ENCODE measurements at regions not wholly inside any gene's neighbourhood (a gene's known extent, or its start where the extent isn't known, plus 50 kb on each side); places are given as distances from the start of the nearest gene placed in this dataset.

GRCh38 chr13:59441596-59442280, 722.0 kb downstream of the DIAPH3 start:
- FAIRE-seq: peak; percentile 16
- DNase-seq (ENCODE audit: insufficient read length, low spot score): no peak
- no peak for TF ChIP-seq POLR2A (IDR thresholded peaks at IDR 0.05; ENCODE audit: low read depth, low read length)
- no peak for TF ChIP-seq SPI1 (IDR thresholded peaks at IDR 0.05; ENCODE audit: low read depth, low read length)
- TF ChIP-seq PAX5 (IDR thresholded peaks at IDR 0.05; ENCODE audit: insufficient read depth, low read length, severe bottlenecking): no peak
- no peak for TF ChIP-seq POU2F2 (IDR thresholded peaks at IDR 0.05; ENCODE audit: low read depth, low read length)
- TF ChIP-seq TAF1 (IDR thresholded peaks at IDR 0.05; ENCODE audit: low read depth, low read length): no peak
- no peak for TF ChIP-seq POLR2AphosphoS5 (IDR thresholded peaks at IDR 0.05; ENCODE audit: low read depth, low read length)

DNA sequence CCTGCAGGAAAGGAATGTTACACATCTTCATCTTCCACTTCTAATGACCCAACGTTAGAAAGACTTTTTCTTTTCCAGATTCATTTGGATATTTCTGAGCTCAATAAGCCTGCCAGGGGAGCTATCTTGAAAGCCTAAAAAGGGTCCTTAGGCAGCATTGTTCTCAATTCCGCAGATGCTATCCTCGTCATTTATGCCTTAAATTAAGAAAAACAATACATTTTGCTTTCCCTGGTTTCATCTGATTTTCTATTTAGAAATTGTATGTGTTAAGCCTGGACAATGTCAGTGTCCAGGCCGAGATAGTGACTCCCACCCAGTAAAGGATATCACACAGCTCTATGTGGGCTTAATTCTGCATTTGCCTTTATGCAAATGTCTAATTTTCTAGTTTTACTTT, 721.3 kb downstream of the DIAPH3 start:
- DNase-seq (ENCODE audit: insufficient read length, low spot score) (no peak), FAIRE-seq (no peak)
- no peak for TF ChIP-seq POU2F2 (IDR thresholded peaks at IDR 0.05; ENCODE audit: low read depth, low read length)
- no peak for TF ChIP-seq POLR2AphosphoS5 (IDR thresholded peaks at IDR 0.05; ENCODE audit: low read depth, low read length)
- TF ChIP-seq TAF1 (IDR thresholded peaks at IDR 0.05; ENCODE audit: low read depth, low read length): no peak
- no peak for TF ChIP-seq SPI1 (IDR thresholded peaks at IDR 0.05; ENCODE audit: low read depth, low read length)
- no peak for TF ChIP-seq PAX5 (IDR thresholded peaks at IDR 0.05; ENCODE audit: insufficient read depth, low read length, severe bottlenecking)
- TF ChIP-seq POLR2A (IDR thresholded peaks at IDR 0.05; ENCODE audit: low read depth, low read length): no peak

- no peak for FAIRE-seq
- no peak for DNase-seq (ENCODE audit: insufficient read length, low spot score)
- no peak for TF ChIP-seq POU2F2 (IDR thresholded peaks at IDR 0.05; ENCODE audit: low read depth, low read length)
Observed at GRCh38 chr13:59442944-59443486, 720.7 kb downstream of the DIAPH3 start.

DNA sequence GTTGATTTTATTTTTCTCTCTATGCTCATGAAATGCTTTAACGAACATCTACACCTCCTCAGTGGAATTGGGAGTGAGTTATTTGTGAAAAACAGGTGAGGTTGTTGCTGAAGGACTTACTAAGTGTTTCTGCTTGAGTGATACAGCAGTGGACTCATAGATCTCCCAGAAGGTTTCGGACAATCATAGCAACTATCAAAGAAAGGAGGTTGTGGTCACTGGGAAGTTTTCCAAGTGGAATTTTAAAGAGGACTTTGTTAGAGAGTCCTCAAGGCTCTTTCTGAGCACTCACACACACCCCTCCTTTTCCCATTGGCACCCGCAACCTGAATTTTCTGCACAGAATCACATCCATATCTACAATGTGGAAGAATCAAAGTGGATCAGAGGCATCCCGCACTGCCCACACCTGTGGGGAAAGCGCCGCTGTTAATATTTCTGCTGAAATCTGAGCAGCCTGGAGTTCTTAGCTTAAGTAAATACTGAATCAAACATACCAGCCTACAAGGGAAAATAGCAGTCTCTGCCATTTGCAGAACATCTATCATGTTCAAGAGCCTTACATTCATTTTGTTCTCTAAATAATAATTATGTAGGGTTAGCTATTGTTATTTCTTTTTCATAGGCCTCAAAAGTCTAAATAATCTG, 719.4 kb downstream of the DIAPH3 start:
- no peak for FAIRE-seq
- TF ChIP-seq TAF1 (IDR thresholded peaks at IDR 0.05; ENCODE audit: low read depth, low read length): no peak
- TF ChIP-seq POLR2AphosphoS5 (IDR thresholded peaks at IDR 0.05; ENCODE audit: low read depth, low read length): no peak
- no peak for TF ChIP-seq POU2F2 (IDR thresholded peaks at IDR 0.05; ENCODE audit: low read depth, low read length)
- TF ChIP-seq POLR2A (IDR thresholded peaks at IDR 0.05; ENCODE audit: low read depth, low read length): no peak
- no peak for TF ChIP-seq PAX5 (IDR thresholded peaks at IDR 0.05; ENCODE audit: insufficient read depth, low read length, severe bottlenecking)
- no peak for TF ChIP-seq SPI1 (IDR thresholded peaks at IDR 0.05; ENCODE audit: low read depth, low read length)
- no peak for DNase-seq (ENCODE audit: insufficient read length, low spot score)

- DNase-seq (ENCODE audit: insufficient read length, low spot score) (no peak), FAIRE-seq (no peak)
- TF ChIP-seq POLR2AphosphoS5 (IDR thresholded peaks at IDR 0.05; ENCODE audit: low read depth, low read length): no peak
- no peak for TF ChIP-seq PAX5 (IDR thresholded peaks at IDR 0.05; ENCODE audit: insufficient read depth, low read length, severe bottlenecking)
- no peak for TF ChIP-seq TAF1 (IDR thresholded peaks at IDR 0.05; ENCODE audit: low read depth, low read length)
- TF ChIP-seq SPI1 (IDR thresholded peaks at IDR 0.05; ENCODE audit: low read depth, low read length): no peak
- TF ChIP-seq POLR2A (IDR thresholded peaks at IDR 0.05; ENCODE audit: low read depth, low read length): no peak
- no peak for TF ChIP-seq POU2F2 (IDR thresholded peaks at IDR 0.05; ENCODE audit: low read depth, low read length)
Observed at GRCh38 chr13:59445812-59446211, 717.9 kb downstream of the DIAPH3 start.

DNA sequence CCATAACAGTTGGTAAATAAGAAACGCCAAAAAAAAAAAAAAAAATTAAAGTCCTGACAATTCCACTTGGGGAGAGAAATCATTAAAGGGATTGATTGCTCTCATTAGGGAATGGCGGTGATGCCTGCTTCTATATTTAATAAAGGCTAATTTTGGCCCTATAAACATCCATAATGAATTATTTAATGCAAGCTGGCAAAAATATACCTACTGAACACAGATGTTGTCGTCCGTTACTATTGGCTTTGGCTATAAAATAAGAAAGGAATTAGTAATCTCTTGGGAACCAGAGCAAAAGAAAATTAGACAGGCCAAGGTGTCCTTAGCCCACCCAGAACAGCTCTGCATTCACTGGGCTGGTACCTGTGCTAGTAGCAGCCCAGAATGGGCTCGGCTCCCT, 717.3 kb downstream of the DIAPH3 start:
- TF ChIP-seq SPI1 (IDR thresholded peaks at IDR 0.05; ENCODE audit: low read depth, low read length) (no peak), POU2F2 (IDR thresholded peaks at IDR 0.05; ENCODE audit: low read depth, low read length) (no peak), POLR2AphosphoS5 (IDR thresholded peaks at IDR 0.05; ENCODE audit: low read depth, low read length) (no peak), PAX5 (IDR thresholded peaks at IDR 0.05; ENCODE audit: insufficient read depth, low read length, severe bottlenecking) (no peak), TAF1 (IDR thresholded peaks at IDR 0.05; ENCODE audit: low read depth, low read length) (no peak), POLR2A (IDR thresholded peaks at IDR 0.05; ENCODE audit: low read depth, low read length) (no peak)
- DNase-seq (ENCODE audit: insufficient read length, low spot score) (no peak), FAIRE-seq (no peak)

DNA sequence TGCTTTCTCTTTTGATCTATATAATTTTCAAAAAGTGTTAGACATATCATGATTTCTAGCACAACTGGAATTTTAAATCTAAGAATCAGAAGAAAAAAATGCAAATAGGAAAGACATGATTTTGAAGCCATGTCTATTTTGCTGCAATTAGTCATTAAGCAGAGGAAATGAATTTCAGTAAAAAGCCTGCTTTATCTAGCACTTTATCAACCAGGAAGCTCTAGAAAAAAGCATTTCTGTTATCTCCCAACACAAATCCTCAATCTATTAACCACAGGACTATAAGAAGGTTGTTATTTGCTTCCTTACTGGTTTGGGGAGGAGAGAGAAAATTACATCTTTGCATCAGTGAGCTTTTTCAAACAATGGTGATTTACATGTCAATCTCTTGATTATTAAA, 716.7 kb downstream of the DIAPH3 start:
- no peak for DNase-seq (ENCODE audit: insufficient read length, low spot score)
- TF ChIP-seq POLR2AphosphoS5 (IDR thresholded peaks at IDR 0.05; ENCODE audit: low read depth, low read length) (no peak), SPI1 (IDR thresholded peaks at IDR 0.05; ENCODE audit: low read depth, low read length) (no peak)
- no peak for FAIRE-seq

DNA sequence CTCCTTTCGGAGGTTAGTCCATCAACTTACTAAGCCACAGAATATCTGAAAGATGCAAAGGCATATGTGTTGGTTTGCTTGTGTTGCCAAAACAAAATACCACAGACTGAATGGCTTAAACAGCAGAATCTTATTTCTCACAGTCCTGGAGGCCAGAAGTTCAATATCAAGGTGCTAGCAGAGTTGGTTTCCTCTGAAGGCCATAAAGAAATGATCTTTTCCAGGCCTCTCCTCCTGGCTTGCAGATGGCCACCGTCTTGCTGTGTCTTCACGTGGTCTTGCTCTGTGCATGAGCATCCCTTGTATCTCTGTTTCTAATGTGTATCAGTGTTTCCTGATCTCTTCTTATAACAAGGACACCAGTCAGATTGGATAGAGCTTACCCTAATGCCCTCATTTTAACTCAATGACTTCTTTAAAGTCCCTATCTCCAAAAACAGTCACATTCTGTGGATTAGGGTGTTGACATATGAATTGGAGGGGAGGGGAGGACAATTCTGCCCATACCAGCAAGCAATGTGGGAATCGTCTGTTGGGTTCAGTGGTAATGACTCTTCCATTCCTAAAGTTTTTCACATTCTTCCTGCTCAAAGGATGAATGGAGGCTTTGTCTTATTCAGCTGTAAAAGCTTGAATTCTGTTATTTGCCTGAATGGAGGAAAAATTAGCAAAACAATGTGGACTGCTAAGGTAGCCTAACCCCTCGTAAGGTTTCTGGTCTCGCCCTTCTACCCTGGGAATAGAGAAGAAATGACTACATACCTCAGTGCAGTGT, 715.7 kb downstream of the DIAPH3 start:
- FAIRE-seq (no peak), DNase-seq (ENCODE audit: insufficient read length, low spot score) (no peak)
- TF ChIP-seq POLR2A (IDR thresholded peaks at IDR 0.05; ENCODE audit: low read depth, low read length) (no peak), POU2F2 (IDR thresholded peaks at IDR 0.05; ENCODE audit: low read depth, low read length) (no peak), POLR2AphosphoS5 (IDR thresholded peaks at IDR 0.05; ENCODE audit: low read depth, low read length) (no peak), SPI1 (IDR thresholded peaks at IDR 0.05; ENCODE audit: low read depth, low read length) (no peak), PAX5 (IDR thresholded peaks at IDR 0.05; ENCODE audit: insufficient read depth, low read length, severe bottlenecking) (no peak)

DNA sequence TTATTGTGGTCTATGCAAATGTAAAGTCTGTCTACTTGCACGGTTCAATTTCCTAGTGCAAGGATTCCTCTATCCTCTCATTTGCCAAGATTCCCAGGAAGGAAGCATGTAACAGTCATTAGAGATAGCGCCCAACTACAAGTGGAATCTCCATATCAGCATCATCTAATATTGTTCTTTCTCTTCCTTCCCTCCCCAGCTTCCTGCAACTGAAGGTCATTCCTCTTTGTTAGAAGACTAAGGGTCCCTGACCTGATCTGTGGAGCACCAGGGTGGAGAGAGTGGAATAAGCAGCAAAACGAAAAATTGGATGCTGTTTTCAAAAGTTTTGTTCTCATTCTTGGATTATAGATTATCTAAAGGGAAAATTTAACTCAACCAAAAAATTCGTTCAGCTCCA, 714.0 kb downstream of the DIAPH3 start:
- TF ChIP-seq PAX5 (IDR thresholded peaks at IDR 0.05; ENCODE audit: insufficient read depth, low read length, severe bottlenecking): no peak
- TF ChIP-seq POLR2AphosphoS5 (IDR thresholded peaks at IDR 0.05; ENCODE audit: low read depth, low read length): no peak
- no peak for TF ChIP-seq SPI1 (IDR thresholded peaks at IDR 0.05; ENCODE audit: low read depth, low read length)
- no peak for TF ChIP-seq POU2F2 (IDR thresholded peaks at IDR 0.05; ENCODE audit: low read depth, low read length)
- no peak for TF ChIP-seq POLR2A (IDR thresholded peaks at IDR 0.05; ENCODE audit: low read depth, low read length)
- TF ChIP-seq TAF1 (IDR thresholded peaks at IDR 0.05; ENCODE audit: low read depth, low read length): no peak
- DNase-seq (ENCODE audit: insufficient read length, low spot score) (no peak), FAIRE-seq (no peak)

All from GM12891 (cell line).